ENCODE measurements at regions not wholly inside any gene's neighbourhood (a gene's known extent, or its start where the extent isn't known, plus 50 kb on each side); places are given as distances from the start of the nearest gene placed in this dataset.

GRCh38 chr11:81892770-81893635, 840.7 kb downstream of the FAM181B start:
- no peak for TF ChIP-seq CTCF (IDR thresholded peaks at IDR 0.05)

GRCh38 chr11:81888391-81888790, 845.3 kb downstream of the FAM181B start:
- TF ChIP-seq CTCF (IDR thresholded peaks at IDR 0.05): no peak
- peaks cover 4% of the 10 kb centered on the region for H3K27me3 Mint-ChIP-seq (ENCODE audit: low read depth, poor library complexity)
- no peaks in the 10 kb centered on the region for H3K4me1 Mint-ChIP-seq
- H3K4me3 Mint-ChIP-seq: no peak overlapping the region
- no peaks in the 10 kb centered on the region for H3K36me3 Mint-ChIP-seq (ENCODE audit: low read depth)
- no peak overlapping the region for H3K27ac Mint-ChIP-seq
- no peaks in the 10 kb centered on the region for H3K9me3 Mint-ChIP-seq
- no peak for DNase-seq

More at GRCh38 chr11:81892770-81893635, 840.7 kb downstream of the FAM181B start:
- H3K4me3 Mint-ChIP-seq: no peak overlapping the region
- no peaks in the 10 kb centered on the region for H3K27me3 Mint-ChIP-seq (ENCODE audit: low read depth, poor library complexity)
- no peaks in the 10 kb centered on the region for H3K4me1 Mint-ChIP-seq
- H3K9me3 Mint-ChIP-seq: no peaks in the 10 kb centered on the region
- DNase-seq: no peak
- H3K27ac Mint-ChIP-seq: no peak overlapping the region
- H3K36me3 Mint-ChIP-seq (ENCODE audit: low read depth): no peaks in the 10 kb centered on the region

- H3K27me3 Mint-ChIP-seq (ENCODE audit: low read depth, poor library complexity): peaks cover 4% of the 10 kb centered on the region
- no peak overlapping the region for H3K4me3 Mint-ChIP-seq
- H3K36me3 Mint-ChIP-seq (ENCODE audit: low read depth): no peaks in the 10 kb centered on the region
- no peaks in the 10 kb centered on the region for H3K9me3 Mint-ChIP-seq
- no peak for DNase-seq
- no peaks in the 10 kb centered on the region for H3K4me1 Mint-ChIP-seq
- TF ChIP-seq CTCF (IDR thresholded peaks at IDR 0.05): no peak
- H3K27ac Mint-ChIP-seq: no peak overlapping the region
These were observed 846.0 kb downstream of the FAM181B start for GRCh38 chr11:81887671-81888070.

DNA sequence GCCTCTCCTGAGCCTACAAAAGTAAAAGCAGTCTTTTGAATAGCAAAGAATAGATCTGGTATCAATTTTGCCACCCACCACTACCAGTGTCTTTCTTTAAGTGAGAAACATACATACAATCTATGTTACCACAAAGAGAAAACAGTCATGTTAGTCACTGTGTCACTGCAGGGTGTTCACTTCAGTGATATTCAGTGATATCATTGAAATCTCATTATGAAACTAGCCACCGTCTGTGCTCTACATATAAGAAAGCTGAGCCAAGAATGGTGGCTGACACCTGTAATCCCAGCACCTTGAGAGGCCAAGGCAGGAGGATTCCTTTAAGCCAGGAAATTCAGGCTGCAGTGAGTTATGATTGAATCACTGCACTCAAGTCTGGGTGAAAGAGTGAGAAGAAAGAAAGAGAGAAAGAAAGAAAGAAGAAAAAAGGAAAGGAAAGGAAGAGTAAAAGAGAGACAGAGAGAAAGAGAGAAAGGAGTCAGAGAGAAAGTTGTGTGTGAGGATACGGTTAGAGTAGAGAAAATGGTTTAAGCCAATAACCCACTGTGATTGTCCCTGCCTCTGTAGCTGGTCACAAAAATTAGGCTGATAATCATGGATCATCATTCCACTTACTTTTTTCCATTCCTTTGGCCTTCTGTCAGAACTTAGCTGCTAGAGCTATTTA, 847.1 kb downstream of the FAM181B start:
- Mint-ChIP-seq H3K9me3 (no peaks in the 10 kb centered on the region), H3K4me3 (no peak overlapping the region), H3K4me1 (no peaks in the 10 kb centered on the region), H3K27me3 (ENCODE audit: low read depth, poor library complexity) (peaks cover 4% of the 10 kb centered on the region), H3K27ac (no peak overlapping the region), H3K36me3 (ENCODE audit: low read depth) (no peaks in the 10 kb centered on the region)
- no peak for DNase-seq
- no peak for TF ChIP-seq CTCF (IDR thresholded peaks at IDR 0.05)

GRCh38 chr11:81874635-81875034, 859.0 kb downstream of the FAM181B start:
- no peak for DNase-seq
- Mint-ChIP-seq H3K4me3 (no peak overlapping the region), H3K27me3 (ENCODE audit: low read depth, poor library complexity) (no peaks in the 10 kb centered on the region)

More at GRCh38 chr11:81874635-81875034, 859.0 kb downstream of the FAM181B start:
- TF ChIP-seq CTCF (IDR thresholded peaks at IDR 0.05): no peak
- peak overlapping the region; percentile 47 for H3K27ac Mint-ChIP-seq
- H3K4me1 Mint-ChIP-seq: peaks cover 27% of the 10 kb centered on the region
- H3K9me3 Mint-ChIP-seq: no peaks in the 10 kb centered on the region
- no peaks in the 10 kb centered on the region for H3K36me3 Mint-ChIP-seq (ENCODE audit: low read depth)

Measured in nephron progenitor cell (in vitro differentiated cells).